Right hindlimb (tissue), 1 donor: ENCODE measurements at regions not wholly inside any gene's neighbourhood (a gene's known extent, or its start where the extent isn't known, plus 50 kb on each side); places are given as distances from the start of the nearest gene placed in this dataset.
"Not testable (repeated sequence)": the region's sequence is repeated elsewhere in the genome, so short reads cannot be mapped to it uniquely, and the experiment has no call there.

Source experiments
- DNase-seq: peaks from one replicate; pipeline ENCODE4 v3.0.0-alpha.2; 2018

DNA sequence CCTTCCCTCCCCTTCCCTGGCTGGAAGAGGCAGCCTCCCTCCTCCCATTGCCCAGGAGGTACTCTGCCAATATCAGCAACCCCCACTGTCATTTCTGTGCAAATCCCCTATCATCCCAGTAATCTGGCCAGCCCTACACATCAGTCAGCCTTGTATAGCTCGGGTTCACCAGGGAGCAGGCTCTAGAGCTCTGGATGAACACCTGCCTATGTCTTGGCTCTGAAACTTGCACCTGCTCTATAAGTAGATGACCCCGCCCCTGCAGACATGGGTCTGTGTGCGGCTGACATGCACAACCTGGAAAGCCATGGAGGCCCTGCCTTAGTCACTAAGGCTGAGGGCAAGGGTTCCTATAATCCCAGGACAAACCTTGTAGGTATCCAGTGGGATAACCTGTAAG is 1042.9 kb downstream of the UQCRFS1 start:
- no peak for DNase-seq

DNA sequence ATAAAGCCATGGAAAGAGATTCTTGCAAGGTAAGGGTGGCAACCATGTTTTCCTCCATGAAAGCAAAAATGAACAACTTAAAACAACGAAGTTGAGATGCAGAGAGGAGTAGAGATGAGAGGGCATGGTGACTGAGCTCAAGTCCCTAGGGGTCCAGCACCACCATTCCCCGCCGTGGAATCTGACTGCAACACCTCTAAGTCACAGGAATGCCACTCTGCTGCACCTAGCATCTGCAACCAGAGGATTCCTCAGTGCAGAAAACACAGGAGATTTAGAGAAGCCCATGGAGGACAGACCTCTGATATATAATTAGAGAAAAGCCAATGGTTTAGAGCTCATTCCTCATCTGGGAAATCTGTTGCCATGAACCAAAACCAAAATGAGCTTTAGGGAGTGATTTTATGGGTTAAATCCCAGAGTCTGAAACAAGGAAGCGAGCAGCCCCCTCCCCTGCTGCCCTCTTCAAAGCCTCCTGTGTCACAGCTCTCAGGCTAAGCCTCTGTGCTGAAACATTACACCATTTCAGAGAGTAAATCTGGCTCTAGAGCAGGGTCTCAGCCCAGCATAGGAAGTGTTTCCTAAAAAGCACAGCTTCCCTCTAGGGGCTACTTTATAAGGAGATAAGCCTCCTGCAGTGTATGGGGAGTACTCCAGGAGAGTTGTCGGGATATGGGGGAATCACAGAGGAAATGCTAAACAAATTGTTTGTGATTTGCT is 1043.6 kb downstream of the UQCRFS1 start:
- peak; percentile 30 for DNase-seq

DNA sequence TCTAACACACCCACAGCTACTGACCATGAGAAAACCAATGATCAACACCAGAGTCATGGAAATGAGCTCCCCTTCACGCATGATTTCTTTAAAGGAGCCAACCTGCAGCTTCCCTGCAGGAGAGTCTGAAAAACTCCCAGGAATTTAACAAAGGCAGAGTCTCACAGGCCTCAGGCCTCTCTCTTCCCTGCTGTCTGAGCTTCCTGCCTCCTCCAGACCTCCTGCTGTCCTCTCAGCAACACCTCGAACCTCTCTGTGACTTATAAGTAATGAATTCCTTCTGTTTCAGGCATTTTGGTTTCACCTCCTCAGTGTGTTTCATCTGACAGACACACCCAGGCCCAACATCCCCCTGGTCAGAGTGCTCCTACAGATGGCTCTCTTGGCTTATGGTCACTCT is 1044.4 kb downstream of the UQCRFS1 start:
- no peak for DNase-seq

DNA sequence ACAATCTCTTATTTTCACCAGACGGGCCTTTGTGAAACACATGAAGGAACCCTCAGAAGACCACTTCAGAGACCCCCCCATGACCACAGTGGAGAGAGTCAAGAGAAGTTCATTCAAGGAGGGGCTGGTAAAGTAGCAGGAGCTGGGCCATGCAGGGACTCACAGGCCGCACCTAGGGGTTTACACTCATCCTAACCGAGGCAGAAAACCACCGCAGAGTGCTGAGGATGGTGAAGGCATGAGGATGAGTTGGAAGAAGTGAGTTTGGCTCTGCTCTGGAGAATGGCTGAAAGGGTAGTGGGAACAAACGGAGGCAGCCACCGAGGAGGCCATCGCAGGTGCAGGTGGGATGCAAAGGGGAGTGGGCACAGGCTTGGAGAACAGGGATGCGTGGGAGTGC is 1046.9 kb downstream of the UQCRFS1 start:
- DNase-seq: no peak

DNA sequence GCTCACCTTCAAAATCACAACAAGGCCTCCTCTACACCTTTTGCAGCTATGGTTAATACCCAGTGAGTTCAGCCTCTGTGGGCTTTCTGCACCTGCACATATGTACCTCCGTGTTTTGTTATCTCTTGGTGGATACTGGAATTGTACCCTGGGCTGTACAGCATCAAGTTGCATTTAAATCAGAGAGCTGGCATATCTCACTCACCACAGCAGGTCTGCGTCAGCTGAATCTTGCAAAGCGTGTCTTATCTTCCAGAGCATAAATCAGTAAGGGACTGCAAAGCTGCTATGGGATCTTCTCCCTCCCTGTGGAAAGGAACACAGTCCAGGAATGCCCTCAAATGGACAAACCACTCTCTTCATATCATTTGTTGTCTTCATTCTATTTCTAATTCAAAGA is 1048.7 kb downstream of the UQCRFS1 start:
- DNase-seq: no peak

DNA sequence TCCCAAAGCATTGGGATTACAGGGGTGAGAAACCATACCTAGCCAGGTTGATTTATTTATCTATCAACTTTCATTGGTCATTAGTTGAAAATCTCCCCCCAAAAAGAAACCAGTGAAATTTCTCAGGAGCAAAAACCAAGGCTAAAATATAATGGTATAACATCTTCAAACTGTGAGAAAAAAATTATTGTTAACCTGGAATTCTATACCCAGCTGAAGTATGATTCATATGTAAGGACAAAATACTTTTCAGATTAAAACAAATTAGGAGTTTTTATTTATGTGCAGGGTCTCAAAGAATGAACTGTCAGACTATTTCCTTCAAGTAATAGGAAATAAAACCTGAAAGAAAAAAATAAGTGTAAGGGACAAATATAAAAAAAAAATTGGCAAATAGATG is 1053.9 kb downstream of the UQCRFS1 start:
- no peak for DNase-seq

DNA sequence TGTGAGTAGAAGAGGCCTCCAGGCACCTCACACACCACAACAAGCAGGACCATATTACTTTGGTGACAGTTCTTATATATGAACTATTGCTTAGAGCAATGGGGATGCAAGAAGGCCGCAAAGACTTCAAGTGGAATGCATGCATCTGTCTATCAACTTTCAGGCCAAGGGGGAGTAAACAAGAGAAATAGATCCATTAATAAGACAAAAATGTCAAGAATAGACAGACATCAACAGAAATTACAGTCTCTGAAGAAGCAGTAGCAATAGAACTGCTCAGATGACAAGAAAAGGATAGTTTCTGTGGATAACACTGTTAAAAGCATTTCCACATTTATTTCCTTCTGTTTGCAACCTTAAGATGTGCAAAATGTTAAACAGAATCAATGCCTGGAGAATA is 1057.7 kb downstream of the UQCRFS1 start:
- no peak for DNase-seq

DNA sequence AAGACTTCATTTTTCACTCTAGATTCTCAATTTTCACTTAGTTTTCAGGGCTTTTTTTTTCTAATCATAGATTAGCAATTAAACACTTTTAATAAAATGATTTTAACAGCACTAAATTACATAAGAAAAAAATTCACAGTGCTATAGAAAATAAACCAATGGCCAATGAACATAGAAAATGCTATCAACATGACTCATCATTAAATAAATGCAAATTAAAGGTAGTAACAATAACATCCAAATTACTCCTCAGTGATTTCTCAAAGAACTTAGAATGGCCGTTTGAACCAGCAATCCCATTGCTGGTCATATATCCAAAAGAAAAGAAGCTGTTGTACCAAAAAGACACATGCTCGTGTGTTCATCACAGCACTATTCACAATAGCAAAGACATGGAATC is 1058.9 kb downstream of the UQCRFS1 start:
- DNase-seq: no peak

DNA sequence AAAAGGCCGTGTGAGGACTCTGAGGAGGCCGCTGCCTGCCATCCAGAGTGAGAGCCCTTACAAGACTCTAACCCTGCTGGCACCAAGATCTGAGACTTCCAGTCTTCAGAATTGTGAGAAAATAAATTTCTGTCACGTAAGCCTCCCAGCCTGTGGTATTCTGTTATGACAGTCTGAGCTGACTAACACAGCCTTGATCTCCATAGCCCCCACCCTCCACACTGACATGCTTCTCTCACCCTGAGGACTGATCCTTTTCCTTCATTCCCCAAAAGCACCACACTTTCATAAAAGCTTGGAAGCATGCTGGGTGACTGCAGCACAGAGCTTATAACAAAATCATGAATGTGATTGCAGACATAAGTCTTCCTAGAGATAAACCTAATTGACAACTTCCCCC is 1059.8 kb downstream of the UQCRFS1 start:
- no peak for DNase-seq

DNA sequence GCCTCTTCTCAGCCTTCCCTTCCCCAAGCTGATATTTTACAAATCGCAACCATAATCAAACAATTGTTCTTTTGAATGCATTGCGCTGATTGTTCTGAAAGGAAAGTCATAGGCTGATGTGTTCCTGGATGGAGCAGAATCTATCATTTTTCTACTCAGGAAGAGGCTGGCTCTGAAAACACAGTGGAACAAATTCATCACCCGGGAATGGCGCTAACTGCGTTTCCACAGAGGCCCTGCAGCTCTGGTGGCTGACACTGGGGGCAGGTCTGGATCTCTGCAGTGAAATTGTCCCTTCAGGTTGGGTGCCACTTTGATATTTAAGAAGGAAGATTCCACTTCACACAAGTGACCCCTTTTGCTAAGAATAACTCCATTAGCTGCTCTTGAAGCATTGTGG is 1060.8 kb downstream of the UQCRFS1 start:
- DNase-seq: no peak

DNA sequence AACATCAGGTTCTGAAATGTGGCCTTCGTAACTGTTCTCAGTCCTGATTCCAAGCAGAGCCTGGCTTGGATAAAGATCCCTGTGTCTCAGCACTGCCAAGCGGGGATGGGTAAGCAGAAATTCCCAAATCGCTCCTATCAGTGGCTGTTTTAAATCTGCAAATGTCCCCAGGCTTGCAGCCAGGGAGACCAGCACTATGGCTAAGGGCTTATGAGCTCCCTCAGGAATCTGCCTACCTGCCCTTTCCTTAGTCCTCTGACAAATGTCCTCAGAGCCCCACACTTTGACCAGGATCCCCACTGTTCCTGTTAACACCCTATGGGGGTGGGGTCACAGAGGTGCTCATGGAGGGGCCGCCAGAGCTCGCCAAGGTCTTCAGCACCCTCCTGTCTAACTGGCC is 1062.8 kb downstream of the UQCRFS1 start:
- DNase-seq: no peak

DNA sequence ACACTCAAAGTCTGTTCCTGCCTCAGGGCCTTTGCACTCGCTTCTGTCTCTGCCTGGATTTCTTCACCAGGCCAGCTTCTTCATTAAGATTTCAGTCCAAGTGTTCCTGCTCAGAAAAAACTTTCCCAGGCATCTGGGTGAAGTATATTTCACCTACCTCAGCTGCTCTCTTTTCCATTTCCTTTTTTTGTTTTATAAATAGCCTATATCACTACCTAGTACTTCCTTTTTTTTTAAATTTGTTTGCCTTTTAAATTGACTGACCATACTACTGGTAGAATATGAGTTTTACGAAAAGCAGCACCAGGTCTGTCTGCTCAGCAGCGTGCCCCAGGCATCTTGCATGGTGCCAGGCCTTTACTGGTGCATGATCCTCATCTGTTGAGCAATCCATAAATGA is 1064.4 kb downstream of the UQCRFS1 start:
- no peak for DNase-seq

DNA sequence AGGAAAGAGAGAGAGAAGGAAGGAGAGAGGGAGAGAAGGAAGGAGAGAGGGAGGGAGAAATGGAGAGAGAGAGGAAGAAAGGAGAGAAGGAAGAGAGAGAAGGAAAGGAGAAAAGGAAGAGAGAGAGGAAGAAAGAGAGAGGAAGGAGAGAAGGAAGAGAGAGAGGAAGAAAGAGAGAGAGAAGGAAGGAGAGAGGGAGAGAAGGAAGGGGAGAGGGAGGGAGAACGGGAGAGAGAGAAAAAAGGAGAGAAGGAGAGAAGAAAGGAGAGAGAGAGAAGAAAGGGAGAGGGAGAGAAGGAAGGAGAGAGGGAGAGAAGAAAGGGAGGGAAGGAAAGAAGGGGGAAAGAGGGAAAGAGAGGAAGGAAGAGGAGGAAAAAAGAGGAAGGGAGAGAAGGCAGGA is 1070.7 kb downstream of the UQCRFS1 start:
- no peak for DNase-seq

DNA sequence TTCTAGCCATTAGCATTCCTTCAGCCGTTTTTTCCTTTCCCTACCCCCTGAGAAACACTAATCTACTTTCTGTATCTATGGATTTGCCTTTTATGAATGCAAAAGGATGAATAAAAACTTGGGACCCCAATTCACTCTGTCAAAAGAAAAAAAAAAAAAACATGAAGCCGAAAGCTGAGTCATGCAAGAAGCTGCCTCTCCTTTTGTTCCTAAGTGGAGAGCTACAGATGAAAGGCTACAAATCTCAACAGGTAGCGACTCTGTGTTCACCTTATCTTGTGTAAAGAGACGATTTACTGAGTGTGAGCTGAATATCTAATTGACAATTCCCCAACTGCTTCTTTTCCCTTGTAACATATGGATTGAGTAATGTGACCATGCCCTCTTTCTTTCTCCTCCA is 1072.8 kb downstream of the UQCRFS1 start:
- DNase-seq: no peak

DNA sequence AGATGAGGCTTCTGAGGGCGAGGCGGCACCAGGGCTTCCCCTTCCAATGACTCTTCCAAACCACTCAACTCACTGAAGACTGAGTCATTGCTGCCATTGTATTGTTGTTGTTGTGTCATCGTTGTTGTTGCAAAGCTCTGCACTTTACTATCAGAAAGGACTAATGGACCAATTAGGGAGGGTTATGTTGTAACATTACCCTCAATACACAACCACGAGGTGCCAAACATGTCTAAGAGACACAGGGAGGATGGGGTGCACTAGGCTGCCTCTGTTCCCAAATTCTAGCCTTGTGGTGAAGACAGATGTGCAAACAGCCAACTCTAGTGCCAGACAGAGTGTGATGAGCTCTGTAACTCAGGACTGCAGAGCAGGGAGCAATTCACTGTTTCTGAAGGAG is 1075.2 kb downstream of the UQCRFS1 start:
- DNase-seq: no peak

DNA sequence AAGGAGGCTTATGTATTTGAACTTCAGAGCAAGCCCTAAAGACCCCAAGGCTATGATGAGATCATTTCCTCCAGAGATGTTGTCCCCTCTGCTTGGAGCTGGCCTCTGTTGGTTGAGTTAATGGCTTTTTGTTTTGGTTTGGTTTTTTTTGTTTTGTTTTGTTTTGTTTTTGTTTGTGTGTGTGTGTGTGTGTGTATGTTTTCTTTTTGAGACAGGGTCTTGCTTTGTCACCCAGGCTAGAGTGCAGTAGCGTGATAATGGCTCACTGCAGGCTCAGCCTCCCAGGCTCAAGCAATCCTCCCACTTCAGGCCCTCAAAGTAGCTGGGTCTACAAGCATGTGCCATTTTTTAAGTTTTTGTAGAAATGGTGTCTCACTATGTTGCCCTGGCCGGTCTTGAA is 1076.2 kb downstream of the UQCRFS1 start:
- no peak for DNase-seq

DNA sequence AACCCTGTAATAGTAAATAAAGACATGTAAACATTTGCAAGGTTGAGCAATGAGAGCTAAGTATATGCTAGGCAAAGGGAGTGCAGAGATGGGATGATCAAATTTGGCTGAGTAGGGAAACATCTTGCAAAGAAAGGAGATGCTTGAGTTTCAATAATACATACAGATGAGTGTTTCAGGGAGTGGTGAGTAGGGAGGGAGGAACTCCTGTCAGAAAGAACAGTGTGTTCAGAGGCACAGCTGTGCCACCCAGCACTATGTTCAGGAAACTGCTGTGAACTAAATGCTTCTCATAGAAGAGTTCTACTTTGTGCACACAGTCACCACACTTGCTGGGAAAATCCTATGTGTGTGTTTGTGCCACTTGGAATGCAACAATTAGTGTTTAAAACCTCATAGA is 1077.1 kb downstream of the UQCRFS1 start:
- DNase-seq: no peak

DNA sequence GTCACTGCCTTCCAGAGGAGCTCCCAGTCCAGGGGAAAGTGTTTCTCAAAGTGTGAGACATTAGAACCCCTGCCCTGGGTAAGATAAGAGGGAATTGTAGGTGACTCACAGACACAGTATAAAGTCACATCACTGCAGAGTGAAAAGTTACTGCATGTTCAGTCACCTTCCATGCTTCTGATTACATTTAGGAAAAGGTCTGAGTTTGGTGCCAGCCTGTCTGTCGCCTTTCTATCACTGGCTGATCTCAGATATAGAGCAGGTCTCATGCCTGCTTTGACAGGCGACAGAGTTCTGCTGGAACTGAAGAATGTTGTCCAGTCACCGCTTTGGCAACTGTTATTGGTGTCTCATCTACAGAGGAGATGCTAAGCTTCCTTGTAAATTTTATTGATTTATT is 1078.6 kb downstream of the UQCRFS1 start:
- no peak for DNase-seq

DNA sequence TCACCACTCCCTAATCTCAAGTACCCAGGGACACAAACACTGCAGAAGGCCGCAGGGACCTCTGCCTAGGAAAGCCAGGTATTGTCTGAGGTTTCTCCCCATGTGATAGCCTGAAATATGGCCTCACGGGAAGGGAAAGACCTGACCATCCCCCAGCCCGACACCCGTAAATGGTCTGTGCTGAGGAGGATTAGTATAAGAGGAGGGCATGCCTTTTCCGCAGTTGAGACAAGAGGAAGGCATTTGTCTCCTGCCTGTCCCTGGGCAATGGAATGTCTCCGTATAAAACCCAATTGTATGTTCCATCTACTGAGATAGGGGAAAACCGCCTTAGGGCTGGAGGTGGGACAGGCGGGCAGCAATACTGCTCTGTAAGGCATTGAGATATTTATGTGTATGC is 1082.1 kb downstream of the UQCRFS1 start:
- DNase-seq: not testable (repeated sequence)

DNA sequence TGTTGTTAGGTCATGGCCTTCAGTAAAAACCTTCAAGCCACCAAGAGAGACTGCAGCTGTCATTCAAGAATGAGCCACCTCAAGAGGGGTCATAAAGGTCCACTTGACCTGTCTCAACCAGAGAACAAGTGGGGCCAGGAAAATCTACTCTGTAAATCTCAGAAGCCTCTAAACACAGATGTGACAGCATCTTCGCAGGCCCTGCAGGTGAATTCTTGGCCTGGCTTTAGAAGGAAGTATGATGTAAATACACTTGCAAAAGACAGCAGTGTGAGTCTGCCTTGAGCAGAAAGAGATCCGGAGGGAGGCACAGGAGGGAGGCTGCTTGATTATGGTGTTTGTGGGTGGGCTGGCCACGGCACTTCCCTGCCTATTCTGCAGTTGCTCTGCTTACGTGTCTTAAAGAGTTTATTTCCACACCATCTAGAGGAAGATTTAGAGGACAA is 1082.9 kb downstream of the UQCRFS1 start:
- no peak for DNase-seq

DNA sequence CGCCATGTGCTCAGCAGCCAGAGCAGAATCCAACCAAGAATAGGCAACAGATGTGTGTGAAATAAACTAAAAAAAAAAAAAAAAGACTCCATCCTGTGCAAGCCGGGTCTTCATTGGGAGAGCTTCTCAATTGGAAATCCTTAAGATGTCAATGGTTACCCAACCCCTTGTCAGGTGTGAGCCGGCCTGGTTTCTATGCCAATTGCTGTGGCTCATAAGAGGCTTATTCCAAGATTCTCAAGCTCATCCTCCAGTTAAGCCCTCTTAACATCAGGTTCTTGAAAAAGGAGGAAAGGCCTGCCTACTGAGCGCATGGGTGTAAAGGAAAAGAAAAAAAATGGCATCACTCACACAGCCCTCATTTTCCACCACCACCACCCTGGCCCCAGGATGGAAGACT is 1084.6 kb downstream of the UQCRFS1 start:
- no peak for DNase-seq

DNA sequence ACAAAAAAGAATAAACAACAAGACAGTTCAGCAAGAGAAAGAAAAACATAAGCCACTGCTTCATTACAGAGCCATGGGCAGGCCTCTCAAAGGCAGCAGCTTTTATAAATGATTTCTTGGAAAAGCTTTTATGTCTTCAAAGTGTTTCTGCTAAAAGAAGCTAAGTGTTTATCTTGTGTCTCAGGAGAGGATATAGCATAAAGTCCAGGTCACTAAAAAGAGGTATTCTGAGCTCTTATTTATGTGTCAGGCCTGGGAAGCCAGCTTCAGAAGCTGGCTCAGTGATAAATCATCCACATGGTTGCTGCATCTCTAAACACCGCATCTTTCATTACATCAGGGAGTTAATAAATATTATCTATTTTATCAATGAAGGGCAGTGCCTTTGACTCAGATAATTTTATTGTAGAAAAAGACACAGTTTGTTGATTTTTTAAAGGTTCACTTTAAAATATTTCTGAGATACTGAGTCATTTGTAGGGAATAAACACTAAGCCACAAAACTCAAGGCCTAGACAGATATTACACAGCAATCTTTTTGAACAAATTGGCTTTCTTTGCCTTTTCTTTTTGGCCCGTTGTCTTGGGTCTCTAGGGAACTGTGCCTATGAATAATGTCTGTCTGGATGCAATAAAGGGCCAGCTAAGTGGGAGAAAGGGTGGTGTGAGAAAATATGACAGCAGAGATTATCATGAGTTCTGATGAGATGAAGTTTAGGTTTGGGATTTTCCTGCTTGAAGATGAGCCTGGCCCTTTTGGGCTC is 1086.6 kb downstream of the UQCRFS1 start:
- DNase-seq: no peak

DNA sequence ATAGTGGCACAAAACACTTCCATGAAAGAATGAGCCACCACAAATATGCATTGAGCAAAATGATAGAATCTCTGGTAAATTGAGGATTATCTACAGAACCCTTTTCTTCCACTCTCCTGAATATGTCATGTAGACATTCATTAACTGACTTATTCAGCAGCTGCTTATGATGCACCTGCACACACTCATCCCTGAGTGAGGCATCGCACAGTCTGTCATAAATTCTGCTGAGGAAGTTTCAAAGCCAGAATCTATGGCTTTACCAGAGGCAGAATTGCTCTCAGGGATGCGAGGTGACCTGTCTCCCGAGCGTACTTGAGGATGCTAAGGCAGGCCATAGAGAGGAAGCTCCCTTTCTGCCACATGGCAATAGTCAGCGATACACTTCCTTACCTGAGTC is 1090.2 kb downstream of the UQCRFS1 start:
- DNase-seq: no peak

DNA sequence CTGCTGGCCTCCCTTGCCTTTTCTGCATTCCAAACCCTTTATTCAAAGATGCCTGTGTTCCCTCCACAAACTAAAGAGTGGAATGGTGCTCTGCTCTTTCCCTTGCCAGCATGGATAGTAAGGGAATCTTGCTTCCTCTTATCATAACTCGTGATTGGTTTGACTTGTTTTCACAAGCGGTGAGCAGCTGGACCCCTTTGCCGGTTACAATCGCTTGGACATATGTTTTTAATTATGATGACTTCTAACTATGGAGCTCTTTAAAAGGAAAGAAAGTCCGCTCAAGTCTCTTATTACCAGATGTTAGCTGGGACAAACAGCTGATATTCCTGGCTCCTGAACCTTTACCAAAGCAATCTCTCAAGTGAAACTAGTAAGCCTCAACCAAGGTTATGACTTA is 1094.7 kb downstream of the UQCRFS1 start:
- DNase-seq: no peak

DNA sequence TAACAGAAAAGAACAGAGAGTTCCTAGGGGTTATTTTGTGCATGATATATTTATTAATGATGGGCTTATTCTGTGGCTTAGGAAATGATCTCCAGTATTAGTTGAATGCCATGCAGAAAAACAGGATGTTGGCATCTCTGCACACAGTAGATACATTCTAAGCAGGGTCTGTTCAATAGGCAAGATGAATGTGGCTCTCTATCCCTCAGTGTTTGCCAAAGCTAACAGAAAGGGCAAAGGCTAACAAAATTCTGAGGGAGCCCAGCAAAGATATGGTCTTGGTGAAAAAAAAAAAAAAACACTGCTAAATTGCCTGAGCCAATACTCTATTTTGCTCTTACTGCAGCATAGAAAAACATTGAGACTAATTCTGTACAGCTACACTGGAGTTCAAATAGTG is 1095.8 kb downstream of the UQCRFS1 start:
- no peak for DNase-seq
